B cell (primary cell): ENCODE measurements at regions not wholly inside any gene's neighbourhood (a gene's known extent, or its start where the extent isn't known, plus 50 kb on each side); places are given as distances from the start of the nearest gene placed in this dataset.

Source experiments
- ATAC-seq: fragments of 200-7000 bp; cut with Tn5 transposase; one replicate; pipeline ENCODE4 v1.10.0; 2021; ENCODE audit warnings: low read depth, mild to moderate bottlenecking, moderate number of reproducible peaks, moderate library complexity
- CTCF ChIA-PET: fragments of 350-600 bp; sonication (Branson Sonifier 250); formaldehyde crosslinking; loops from one replicate; lab custom pipeline; 2021; ENCODE audit warnings: antibody characterized with exemption, inconsistent platforms; lab: Charles Lee
- POLR2A ChIA-PET: fragments of 350-600 bp; sonication (Branson Sonifier 250); formaldehyde crosslinking; loops from one replicate; lab custom pipeline; 2021; ENCODE audit warnings: antibody characterized with exemption; lab: Charles Lee
- DNase-seq: peaks from one replicate; pipeline ENCODE4 v3.0.0; 2013
- H2AFZ ChIP-seq: 2 replicates; pipeline ENCODE4 v1.6.1; 2012; ENCODE audit warnings: mild to moderate bottlenecking, low read depth, low read length; ENCODE audit not compliant: insufficient read depth, poor library complexity, severe bottlenecking
- H3K27ac ChIP-seq, 2 donors: 1 replicate in 1 of 2; 2 replicates in 1 of 2; pipeline ENCODE4 v1.5.1; 2012 to 2013; ENCODE audit warnings: low read length in 2 of 2, mild to moderate bottlenecking in 2 of 2, moderate library complexity in 1 of 2
- H3K27me3 ChIP-seq, 4 experiments: fragments of 200-600 bp in 1 of 4; sonication (generic) in 1 of 4; replicated peaks in 1 of 4; 1 replicate in 2 of 4; 2 replicates in 2 of 4; pipeline versions ENCODE4 v1.6.1 to v1.7.0; 2013 to 2016; ENCODE audit warnings: low read length in 3 of 4, mild to moderate bottlenecking in 2 of 4, mixed read lengths in 1 of 4, moderate library complexity in 1 of 4; ENCODE audit not compliant: insufficient read depth in 4 of 4, control insufficient read depth in 3 of 4; ENCODE audit errors: control extremely low read depth in 1 of 4
- H3K36me3 ChIP-seq, 2 experiments: replicated peaks in 1 of 2; 1 replicate in 1 of 2; 2 replicates in 1 of 2; pipeline versions ENCODE4 v1.6.1 to v1.7.1; 2013; ENCODE audit warnings: low read length in 1 of 2; ENCODE audit not compliant: insufficient read depth in 2 of 2, control insufficient read depth in 1 of 2; ENCODE audit errors: control extremely low read depth in 1 of 2, extremely low read depth in 1 of 2
- H3K4me1 ChIP-seq, 2 donors: fragments of 200-600 bp in 1 of 2; sonication (generic) in 1 of 2; 1 replicate in 1 of 2; 2 replicates in 1 of 2; pipeline versions ENCODE4 v1.5.1 to v1.6.1; 2013 to 2017; ENCODE audit warnings: low read length in 2 of 2; ENCODE audit not compliant: control insufficient read depth in 2 of 2, insufficient read depth in 2 of 2
- H3K4me2 ChIP-seq: replicated peaks from 2 replicates; pipeline ENCODE3; 2012; ENCODE audit warnings: mild to moderate bottlenecking, low read depth, low read length; ENCODE audit not compliant: poor library complexity, severe bottlenecking
- H3K4me3 ChIP-seq, 5 experiments: fragments of 200-600 bp in 1 of 5; sonication (generic) in 1 of 5; 1 replicate in 3 of 5; 2 replicates in 2 of 5; pipeline versions ENCODE4 v1.5.1 to v1.7.0; 2011 to 2016; ENCODE audit warnings: low read length in 4 of 5, mild to moderate bottlenecking in 4 of 5, low read depth in 2 of 5, control low read depth in 1 of 5, moderate library complexity in 1 of 5; ENCODE audit not compliant: insufficient read depth in 1 of 5; ENCODE audit errors: control extremely low read depth in 1 of 5, extremely low read depth in 1 of 5
- H3K79me2 ChIP-seq: fragments of 200-600 bp; sonication (generic); one replicate; pipeline ENCODE4 v1.6.0; 2016; ENCODE audit warnings: low read length; ENCODE audit not compliant: control insufficient read depth, insufficient read depth
- H3K9ac ChIP-seq: fragments of 200-600 bp; sonication (generic); 2 replicates; pipeline ENCODE4 v1.6.1; 2017; ENCODE audit warnings: mild to moderate bottlenecking, low read length, moderate library complexity
- H3K9me3 ChIP-seq, 3 donors: one replicate each; pipeline versions ENCODE4 v1.6.1 to v1.7.1; 2013; ENCODE audit warnings: low read length in 2 of 3; ENCODE audit not compliant: control insufficient read depth in 2 of 3, insufficient read depth in 1 of 3; ENCODE audit errors: control extremely low read depth in 1 of 3
- H4K20me1 ChIP-seq: 2 replicates; pipeline ENCODE4 v1.6.0; 2012; ENCODE audit warnings: mild to moderate bottlenecking, low read length; ENCODE audit not compliant: insufficient read depth, control insufficient read depth, poor library complexity, severe bottlenecking
- H3K27ac Mint-ChIP-seq: one replicate; pipeline ENCODE4 v1.8.0; 2021; ENCODE audit warnings: mixed read lengths
- H3K27me3 Mint-ChIP-seq: one replicate; pipeline ENCODE4 v1.8.0; 2021; ENCODE audit warnings: mixed read lengths
- H3K4me1 Mint-ChIP-seq: one replicate; pipeline ENCODE4 v1.8.0; 2021; ENCODE audit warnings: mixed read lengths
- H3K4me3 Mint-ChIP-seq: one replicate; pipeline ENCODE4 v1.8.0; 2021; ENCODE audit warnings: mixed read lengths
- H3K9me3 Mint-ChIP-seq: one replicate; pipeline ENCODE4 v1.8.0; 2022; ENCODE audit warnings: mixed read lengths; ENCODE audit not compliant: insufficient read depth
- EZH2 ChIP-seq: IDR thresholded peaks from 2 replicates; pipeline ENCODE4 v1.6.1; 2012; ENCODE audit warnings: borderline replicate concordance, low read depth, mild to moderate bottlenecking, moderate library complexity, low read length; ENCODE audit not compliant: insufficient read depth, poor library complexity, severe bottlenecking
- WGBS: methylation state at CpG from one replicate; pipeline ENCODE4 v1.1.5; 2013; ENCODE audit warnings: missing lambda C conversion rate; ENCODE audit not compliant: insufficient coverage; 5-methylcytosine and 5-hydroxymethylcytosine counted together
- intact Hi-C: fragments of 100-400 bp; cut with micrococcal nuclease; formaldehyde crosslinking; loops from one replicate; pipeline ENCODE4 v1.10.0; 2022
- TF ChIP-seq, protein P1 (sequence below): fragments of 200-600 bp; IDR thresholded peaks from one replicate; pipeline ENCODE4 v1.8.0; 2022; ENCODE audit warnings: antibody characterized with exemption, mild to moderate bottlenecking

DNA sequence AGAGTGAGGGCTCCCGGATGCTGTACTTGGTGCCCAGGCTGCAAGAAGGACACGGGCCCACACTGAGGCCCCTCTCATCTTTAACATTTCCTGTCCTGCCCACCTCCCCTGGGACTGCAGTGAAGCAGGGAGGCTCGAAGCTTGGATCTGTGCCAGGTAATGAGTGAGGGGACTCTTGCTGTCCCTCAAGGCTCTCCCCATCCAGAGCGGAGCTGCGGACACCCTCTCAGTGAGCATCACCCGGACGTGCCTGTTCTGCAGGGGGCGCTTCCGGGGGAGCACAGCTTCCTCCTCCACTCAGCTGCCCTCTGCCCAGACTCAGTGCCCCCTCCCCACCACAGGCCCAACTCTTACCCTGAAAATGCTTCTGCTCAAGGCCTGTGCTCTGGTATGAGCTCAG, 150.0 kb upstream of the MYCN start:
- Mint-ChIP-seq H3K4me3 (no peak overlapping the region), H3K27ac (no peak overlapping the region), H3K4me1 (no peaks in the 10 kb centered on the region), H3K9me3 (no peaks in the 10 kb centered on the region), H3K27me3 (peaks cover 3% of the 10 kb centered on the region)
- CTCF ChIA-PET = no interaction called here
- no peak for TF ChIP-seq EZH2
- TF ChIP-seq, protein P1, sequence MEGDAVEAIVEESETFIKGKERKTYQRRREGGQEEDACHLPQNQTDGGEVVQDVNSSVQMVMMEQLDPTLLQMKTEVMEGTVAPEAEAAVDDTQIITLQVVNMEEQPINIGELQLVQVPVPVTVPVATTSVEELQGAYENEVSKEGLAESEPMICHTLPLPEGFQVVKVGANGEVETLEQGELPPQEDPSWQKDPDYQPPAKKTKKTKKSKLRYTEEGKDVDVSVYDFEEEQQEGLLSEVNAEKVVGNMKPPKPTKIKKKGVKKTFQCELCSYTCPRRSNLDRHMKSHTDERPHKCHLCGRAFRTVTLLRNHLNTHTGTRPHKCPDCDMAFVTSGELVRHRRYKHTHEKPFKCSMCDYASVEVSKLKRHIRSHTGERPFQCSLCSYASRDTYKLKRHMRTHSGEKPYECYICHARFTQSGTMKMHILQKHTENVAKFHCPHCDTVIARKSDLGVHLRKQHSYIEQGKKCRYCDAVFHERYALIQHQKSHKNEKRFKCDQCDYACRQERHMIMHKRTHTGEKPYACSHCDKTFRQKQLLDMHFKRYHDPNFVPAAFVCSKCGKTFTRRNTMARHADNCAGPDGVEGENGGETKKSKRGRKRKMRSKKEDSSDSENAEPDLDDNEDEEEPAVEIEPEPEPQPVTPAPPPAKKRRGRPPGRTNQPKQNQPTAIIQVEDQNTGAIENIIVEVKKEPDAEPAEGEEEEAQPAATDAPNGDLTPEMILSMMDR = no peak
- Histone ChIP-seq H2AFZ (no peak overlapping the region), H3K36me3 (no peaks in the 10 kb centered on the region), H3K4me1 (no peaks in the 10 kb centered on the region), H3K79me2 (no peaks in the 10 kb centered on the region), H4K20me1 (no peaks in the 10 kb centered on the region), H3K9ac (no peak overlapping the region), H3K9me3 (peaks cover 0 to 3% (median 0%) of the 10 kb centered on the region in 3 donors), H3K4me3 (no peak overlapping the region), H3K4me2 (no peak overlapping the region), H3K27me3 (no peaks in the 10 kb centered on the region), H3K27ac (no peak overlapping the region)
- no peak for DNase-seq
- POLR2A ChIA-PET = no interaction called here
- ATAC-seq = no peak
- 91% methylated on average over 7 of the region's 9 CpGs for WGBS
- intact Hi-C loops = no loop called here

DNA sequence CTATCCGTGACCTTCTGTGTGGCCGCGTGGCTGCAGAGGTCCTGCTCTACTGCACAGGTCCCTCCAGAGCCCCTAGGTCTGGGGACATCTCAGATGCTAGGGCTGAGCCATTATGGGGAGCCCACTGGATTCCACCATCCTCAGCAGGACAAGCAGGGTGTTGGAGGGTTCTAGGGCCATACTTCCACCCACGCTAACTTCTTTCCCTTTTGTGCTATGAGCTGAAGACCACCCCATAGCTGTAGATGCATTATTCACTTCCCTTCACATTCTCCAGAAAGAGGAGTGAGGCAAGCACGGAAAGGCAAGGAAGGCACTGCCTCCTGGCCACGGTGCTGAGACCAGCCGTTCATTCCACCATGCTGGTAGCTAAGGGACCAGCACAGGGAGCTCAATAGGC, 149.5 kb upstream of the MYCN start:
- no peak for ATAC-seq
- Mint-ChIP-seq H3K27me3 (peaks cover 3% of the 10 kb centered on the region), H3K4me3 (no peak overlapping the region), H3K4me1 (no peaks in the 10 kb centered on the region), H3K9me3 (no peaks in the 10 kb centered on the region), H3K27ac (no peak overlapping the region)
- Histone ChIP-seq H3K79me2 (no peaks in the 10 kb centered on the region), H3K4me2 (no peak overlapping the region), H4K20me1 (no peaks in the 10 kb centered on the region), H3K9ac (no peak overlapping the region), H3K4me1 (no peaks in the 10 kb centered on the region), H3K27ac (no peak overlapping the region), H2AFZ (no peak overlapping the region), H3K27me3 (no peaks in the 10 kb centered on the region), H3K4me3 (no peak overlapping the region), H3K36me3 (no peaks in the 10 kb centered on the region), H3K9me3 (peaks cover 0 to 3% (median 0%) of the 10 kb centered on the region in 3 donors)
- intact Hi-C loops = no loop called here
- 100% methylated on average over 4 of the region's 7 CpGs for WGBS
- DNase-seq = no peak
- TF ChIP-seq, protein P1 = no peak
- no peak for TF ChIP-seq EZH2
- ChIA-PET POLR2A (no interaction called here), CTCF (no interaction called here)
